CD4-positive, alpha-beta memory T cell (primary cell): ENCODE measurements at regions not wholly inside any gene's neighbourhood (a gene's known extent, or its start where the extent isn't known, plus 50 kb on each side); places are given as distances from the start of the nearest gene placed in this dataset.

Source experiments
- CTCF ChIA-PET: fragments of 350-600 bp; sonication (Branson Sonifier 250); formaldehyde crosslinking; loops from one replicate; lab custom pipeline; 2021; ENCODE audit warnings: inconsistent platforms; ENCODE audit not compliant: partially characterized antibody; lab: Charles Lee
- POLR2A ChIA-PET: fragments of 350-600 bp; sonication (Branson Sonifier 250); formaldehyde crosslinking; loops from one replicate; lab custom pipeline; 2021; ENCODE audit not compliant: partially characterized antibody; lab: Charles Lee
- DNase-seq, 5 donors: peaks; one replicate each; pipeline versions ENCODE4 v3.0.0 to v3.0.0-alpha.2; 2020 to 2022; ENCODE audit warnings: mixed read lengths in 1 of 5
- H3K27ac ChIP-seq: one replicate; pipeline ENCODE4 v1.7.0; 2013; ENCODE audit warnings: low read depth, low read length
- H3K27me3 ChIP-seq: 2 replicates; pipeline ENCODE4 v1.7.0; 2013; ENCODE audit warnings: mild to moderate bottlenecking, low read length, moderate library complexity; ENCODE audit not compliant: insufficient read depth
- H3K36me3 ChIP-seq: 2 replicates; pipeline ENCODE4 v1.7.0; 2013; ENCODE audit warnings: mild to moderate bottlenecking, low read length, moderate library complexity; ENCODE audit not compliant: insufficient read depth
- H3K4me1 ChIP-seq: 2 replicates; pipeline ENCODE4 v1.7.0; 2013; ENCODE audit warnings: mild to moderate bottlenecking, low read length, moderate library complexity; ENCODE audit not compliant: insufficient read depth
- H3K4me3 ChIP-seq, 2 donors: one replicate each; pipeline ENCODE4 v1.7.0; 2013; ENCODE audit warnings: low read length in 2 of 2, mild to moderate bottlenecking in 1 of 2
- H3K9me3 ChIP-seq, 2 donors: one replicate each; pipeline ENCODE4 v1.7.0; 2013; ENCODE audit warnings: low read length in 2 of 2, control low read depth in 1 of 2; ENCODE audit not compliant: control insufficient read depth in 1 of 2
- H3K27ac Mint-ChIP-seq, 7 donors: one replicate each; pipeline ENCODE4 v1.8.0; 2020 to 2021; ENCODE audit warnings: mixed read lengths in 7 of 7, mild to moderate bottlenecking in 6 of 7, inconsistent platforms in 3 of 7, moderate library complexity in 3 of 7
- H3K27me3 Mint-ChIP-seq, 2 donors: one replicate each; pipeline ENCODE4 v1.8.0; 2020 to 2021; ENCODE audit warnings: mixed read lengths in 2 of 2
- H3K36me3 Mint-ChIP-seq, 2 donors: one replicate each; pipeline ENCODE4 v1.8.0; 2020 to 2021; ENCODE audit warnings: mixed read lengths in 2 of 2, inconsistent platforms in 1 of 2, mild to moderate bottlenecking in 1 of 2
- H3K4me1 Mint-ChIP-seq, 4 donors: one replicate each; pipeline ENCODE4 v1.8.0; 2020 to 2021; ENCODE audit warnings: mixed read lengths in 4 of 4, mild to moderate bottlenecking in 1 of 4
- H3K4me3 Mint-ChIP-seq, 8 donors: one replicate each; pipeline ENCODE4 v1.8.0; 2020 to 2021; ENCODE audit warnings: mixed read lengths in 8 of 8, mild to moderate bottlenecking in 7 of 8, moderate library complexity in 6 of 8, inconsistent platforms in 3 of 8
- H3K9me3 Mint-ChIP-seq, 8 donors: one replicate each; pipeline ENCODE4 v1.8.0; 2020 to 2021; ENCODE audit warnings: mixed read lengths in 8 of 8, mild to moderate bottlenecking in 5 of 8, inconsistent platforms in 3 of 8, moderate library complexity in 1 of 8
- intact Hi-C: fragments of 100-400 bp; cut with micrococcal nuclease; formaldehyde crosslinking; loops from one replicate; pipeline ENCODE4 v1.15.1; 2023

GRCh38 chr1:90107990-90108389, 113.1 kb downstream of the ZNF326 start:
- H3K4me1 ChIP-seq: no peaks in the 10 kb centered on the region
- no peaks in the 10 kb centered on the region for H3K36me3 Mint-ChIP-seq
- ChIA-PET POLR2A (no interaction called here), CTCF (no interaction called here)
- no peaks in the 10 kb centered on the region for H3K9me3 Mint-ChIP-seq
- no peaks in the 10 kb centered on the region for H3K27me3 ChIP-seq
- intact Hi-C loops: no loop called here
- no peak overlapping the region for H3K27ac Mint-ChIP-seq
- H3K4me3 ChIP-seq: no peak overlapping the region
- H3K9me3 ChIP-seq: no peaks in the 10 kb centered on the region
- no peak overlapping the region for H3K4me3 Mint-ChIP-seq
- peaks cover 9 to 18% of the 10 kb centered on the region in 2 donors for H3K27me3 Mint-ChIP-seq
- H3K4me1 Mint-ChIP-seq: no peaks in the 10 kb centered on the region
- no peak overlapping the region for H3K27ac ChIP-seq
- H3K36me3 ChIP-seq: no peaks in the 10 kb centered on the region
- no peak for DNase-seq

DNA sequence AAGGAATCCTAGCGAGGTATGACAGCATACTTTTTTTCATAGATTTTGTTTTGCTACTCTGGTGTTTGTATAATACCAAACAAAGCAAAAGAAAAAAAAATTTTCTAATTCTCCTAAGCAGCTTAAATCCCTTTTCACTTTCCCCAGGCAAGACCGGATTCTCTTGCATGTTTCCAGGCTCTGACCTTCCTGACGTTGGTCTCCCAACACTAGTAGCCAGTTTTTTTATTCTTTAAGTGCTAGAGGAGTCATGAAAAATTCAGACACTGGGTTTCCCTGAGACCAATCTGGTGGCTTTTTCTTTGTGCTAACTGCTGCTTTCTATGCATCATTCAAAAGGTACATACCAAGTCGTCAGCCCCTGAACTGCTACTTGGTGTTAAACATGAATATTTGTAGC, 111.4 kb downstream of the ZNF326 start:
- CTCF ChIA-PET: no interaction called here
- POLR2A ChIA-PET: no interaction called here
- Histone ChIP-seq H3K27ac (no peak overlapping the region), H3K9me3 (no peaks in the 10 kb centered on the region), H3K36me3 (no peaks in the 10 kb centered on the region), H3K4me1 (no peaks in the 10 kb centered on the region), H3K4me3 (no peak overlapping the region), H3K27me3 (no peaks in the 10 kb centered on the region)
- H3K9me3 Mint-ChIP-seq: no peaks in the 10 kb centered on the region
- no peak overlapping the region for H3K27ac Mint-ChIP-seq
- intact Hi-C loops: no loop called here
- no peaks in the 10 kb centered on the region for H3K36me3 Mint-ChIP-seq
- no peaks in the 10 kb centered on the region for H3K4me1 Mint-ChIP-seq
- no peak overlapping the region for H3K4me3 Mint-ChIP-seq
- no peak for DNase-seq
- H3K27me3 Mint-ChIP-seq: peaks cover 9 to 18% of the 10 kb centered on the region in 2 donors

- intact Hi-C loops: no loop called here
- Mint-ChIP-seq H3K27ac (no peak overlapping the region), H3K4me1 (no peaks in the 10 kb centered on the region), H3K4me3 (no peak overlapping the region), H3K9me3 (no peaks in the 10 kb centered on the region), H3K36me3 (no peaks in the 10 kb centered on the region), H3K27me3 (peaks cover 5 to 15% of the 10 kb centered on the region in 2 donors)
- Histone ChIP-seq H3K9me3 (no peaks in the 10 kb centered on the region), H3K4me1 (no peaks in the 10 kb centered on the region), H3K27me3 (no peaks in the 10 kb centered on the region), H3K36me3 (no peaks in the 10 kb centered on the region), H3K27ac (no peak overlapping the region), H3K4me3 (no peak overlapping the region)
- no peak for DNase-seq
- POLR2A ChIA-PET: no interaction called here
- CTCF ChIA-PET: no interaction called here
These were observed 110.1 kb downstream of the ZNF326 start for GRCh38 chr1:90104941-90105538.

GRCh38 chr1:90100566-90100965, 105.7 kb downstream of the ZNF326 start:
- Mint-ChIP-seq H3K27ac (no peak overlapping the region), H3K27me3 (peaks cover 0 to 2% of the 10 kb centered on the region in 2 donors), H3K9me3 (peaks cover 0 to 14% (median 4%) of the 10 kb centered on the region in 8 donors), H3K36me3 (peaks cover 0 to 1% of the 10 kb centered on the region in 2 donors), H3K4me3 (no peak overlapping the region), H3K4me1 (no peaks in the 10 kb centered on the region)
- H3K9me3 ChIP-seq: no peaks in the 10 kb centered on the region
- H3K4me3 ChIP-seq: no peak overlapping the region
- intact Hi-C loops: no loop called here
- DNase-seq: no peak
- ChIA-PET CTCF (no interaction called here), POLR2A (no interaction called here)
- H3K27me3 ChIP-seq: no peaks in the 10 kb centered on the region
- H3K27ac ChIP-seq: no peak overlapping the region
- no peaks in the 10 kb centered on the region for H3K36me3 ChIP-seq
- H3K4me1 ChIP-seq: no peaks in the 10 kb centered on the region

GRCh38 chr1:90092441-90092840, 97.5 kb downstream of the ZNF326 start:
- Histone ChIP-seq H3K4me1 (no peaks in the 10 kb centered on the region), H3K27me3 (no peaks in the 10 kb centered on the region), H3K4me3 (no peak overlapping the region), H3K27ac (no peak overlapping the region), H3K36me3 (no peaks in the 10 kb centered on the region), H3K9me3 (no peaks in the 10 kb centered on the region)
- ChIA-PET CTCF (no interaction called here), POLR2A (no interaction called here)
- H3K4me3 Mint-ChIP-seq: no peak overlapping the region
- peaks cover 18 to 20% of the 10 kb centered on the region in 2 donors for H3K27me3 Mint-ChIP-seq
- H3K27ac Mint-ChIP-seq: no peak overlapping the region
- H3K36me3 Mint-ChIP-seq: peaks cover 0 to 1% of the 10 kb centered on the region in 2 donors
- intact Hi-C loops: no loop called here
- H3K4me1 Mint-ChIP-seq: no peaks in the 10 kb centered on the region
- peaks cover 0 to 11% (median 7%) of the 10 kb centered on the region in 8 donors for H3K9me3 Mint-ChIP-seq
- no peak for DNase-seq
